Stimulated activated CD4-positive, alpha-beta T cell treated with anti-CD3 and anti-CD28 coated beads, Interleukin-2, amount 100 ng/mL, for 24 hours (primary cell): ENCODE measurements at regions not wholly inside any gene's neighbourhood (a gene's known extent, or its start where the extent isn't known, plus 50 kb on each side); places are given as distances from the start of the nearest gene placed in this dataset.

Source experiments
- DNase-seq, 2 donors: peaks; one replicate each; pipeline ENCODE4 v3.0.0-alpha.2; 2020

DNA sequence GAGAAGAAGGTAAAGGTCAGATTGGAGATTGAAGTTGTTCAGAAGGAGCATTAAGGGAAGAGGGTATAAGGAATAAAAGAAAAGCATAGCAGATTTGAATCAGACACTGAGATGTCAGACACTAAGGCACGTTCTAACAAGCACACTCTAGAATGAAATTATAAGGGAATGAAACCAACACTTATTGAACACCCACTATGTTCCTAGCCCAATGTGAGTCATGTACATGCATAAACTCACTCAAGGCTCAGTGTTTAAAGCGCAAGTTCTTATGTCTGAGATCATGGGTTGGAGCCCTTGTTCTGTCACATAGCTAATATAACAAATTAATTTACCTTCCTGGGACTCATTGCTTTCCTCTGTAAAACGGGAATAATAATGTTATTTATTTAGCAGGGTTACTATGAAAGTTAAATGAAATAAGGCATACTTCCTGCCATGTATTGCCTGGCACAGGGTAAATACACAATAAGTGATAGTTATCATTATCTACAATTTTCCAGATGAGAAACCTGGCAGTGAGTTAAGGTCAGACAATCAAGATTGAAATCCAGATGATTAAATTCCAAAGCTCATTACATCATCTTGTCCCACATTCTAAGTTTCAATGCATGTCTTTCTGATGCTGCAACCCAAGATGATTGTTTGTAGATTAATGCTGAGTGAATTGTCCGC is 68.3 kb upstream of the DACH1 start:
- no peak for DNase-seq

DNA sequence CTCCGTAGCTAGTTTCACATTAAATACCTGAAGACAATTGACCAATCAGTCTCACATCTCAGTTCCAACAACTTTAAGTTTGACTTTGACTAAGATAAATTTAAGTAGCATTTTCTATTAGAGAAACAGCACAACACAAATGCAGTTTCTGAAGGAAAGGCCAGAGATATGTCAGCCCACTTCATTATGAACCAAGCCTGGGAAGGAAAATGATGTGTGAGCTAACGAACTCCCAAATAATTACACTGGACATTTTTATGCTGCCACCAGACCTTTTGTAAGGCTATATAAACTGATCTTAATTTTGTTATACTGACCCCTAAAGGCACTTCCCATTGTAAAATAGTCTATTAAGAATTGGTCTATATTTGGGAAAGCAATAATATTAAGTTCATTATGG is 57.9 kb upstream of the DACH1 start:
- no peak for DNase-seq

DNA sequence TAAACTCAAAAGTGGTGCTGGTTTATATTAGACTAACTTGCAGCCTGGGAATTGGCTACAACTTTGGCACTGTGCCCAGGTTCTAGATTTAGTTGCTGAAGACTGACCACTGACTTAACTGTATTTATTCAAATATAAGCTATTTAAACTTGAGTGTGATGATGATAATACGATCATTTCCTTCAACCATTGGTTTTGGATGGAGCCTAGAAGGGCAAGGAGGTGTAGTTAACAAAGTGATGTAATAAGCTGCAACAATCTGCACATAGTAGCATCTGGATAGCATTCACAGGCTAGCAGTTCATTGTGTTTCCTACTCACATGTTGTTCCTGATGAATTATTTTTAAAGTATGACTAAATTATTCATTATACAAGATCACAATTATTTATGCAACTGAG is 55.2 kb upstream of the DACH1 start:
- no peak for DNase-seq
